ENCODE measurements at regions not wholly inside any gene's neighbourhood (a gene's known extent, or its start where the extent isn't known, plus 50 kb on each side); places are given as distances from the start of the nearest gene placed in this dataset.

DNA sequence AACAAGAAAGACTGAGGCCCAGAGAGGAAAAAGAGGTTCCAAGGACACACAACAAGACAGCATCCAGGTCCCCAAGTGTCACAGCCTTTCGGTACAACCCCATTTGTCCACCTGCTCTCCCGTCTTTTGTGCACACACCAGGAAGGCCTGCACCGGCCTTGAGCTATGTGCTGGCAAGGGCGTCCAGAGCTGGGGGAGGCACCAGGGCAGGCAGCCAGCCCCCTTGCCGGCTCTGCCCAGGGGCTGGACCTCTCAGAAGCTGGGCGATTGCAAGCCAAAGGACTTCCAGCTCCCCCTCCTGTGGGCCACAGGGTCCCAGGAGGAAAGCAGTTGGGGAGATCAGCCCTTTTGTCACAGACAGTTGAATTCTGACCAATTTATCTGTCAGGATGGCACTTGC lies 210.5 kb downstream of the MN1 start:
- Histone ChIP-seq H3K56ac (replicated peaks; ENCODE audit: insufficient read length, low read depth, low read length) (no peak overlapping the region), H3K4me1 (replicated peaks in 1 of 4; ENCODE audit: control insufficient read depth in 3 of 4, insufficient read depth in 4 of 4, low read length in 3 of 4) (no peaks in the 10 kb centered on the region), H3K4ac (replicated peaks; ENCODE audit: insufficient read length, low read depth, low read length) (no peak overlapping the region), H3K23ac (ENCODE audit: insufficient read length) (no peak overlapping the region), H2BK5ac (ENCODE audit: low read depth, low read length) (no peak overlapping the region), H3K27me3 (replicated peaks in 1 of 4; ENCODE audit: control insufficient read depth in 3 of 4, extremely low read depth in 1 of 4, insufficient read depth in 3 of 4, low read length in 3 of 4) (no peaks in the 10 kb centered on the region), H3K14ac (ENCODE audit: insufficient read length) (no peak overlapping the region), H3K4me3 (ENCODE audit: extremely low read depth in 1 of 4, insufficient read depth in 2 of 4, low read depth in 3 of 4, low read length in 4 of 4) (no peak overlapping the region), H3K79me1 (ENCODE audit: low read depth, low read length) (no peaks in the 10 kb centered on the region), H3K4me2 (ENCODE audit: insufficient read depth in 1 of 2, low read depth in 2 of 2, low read length in 2 of 2) (no peak overlapping the region), H2BK120ac (replicated peaks; ENCODE audit: low read depth, low read length) (no peak overlapping the region), H3K9ac (replicated peaks in 1 of 4; ENCODE audit: extremely low read depth in 1 of 4, low read depth in 3 of 4, low read length in 3 of 4) (no peak overlapping the region), H4K20me1 (replicated peaks in 1 of 2; ENCODE audit: control insufficient read depth in 1 of 2, insufficient read depth in 2 of 2, low read length in 2 of 2) (peaks cover 0 to 3% of the 10 kb centered on the region in 2 experiments), H4K5ac (ENCODE audit: insufficient read length, low read depth, low read length) (no peak overlapping the region), H3K23me2 (ENCODE audit: low read depth, low read length) (peaks cover 7% of the 10 kb centered on the region; the same call in 1 of the 2 replicates), H3K9me3 (ENCODE audit: insufficient read depth in 2 of 2, low read depth in 1 of 2, low read length in 1 of 2) (no peaks in the 10 kb centered on the region), H3K18ac (ENCODE audit: extremely low read depth, low read length) (no peak overlapping the region), H2BK20ac (ENCODE audit: low read length) (no peak overlapping the region), H2BK15ac (ENCODE audit: low read length) (no peak overlapping the region; the same call in 1 of the 2 replicates), H3K36me3 (ENCODE audit: control insufficient read depth in 2 of 4, insufficient read depth in 4 of 4, low read length in 3 of 4) (no peaks in the 10 kb centered on the region), H2BK12ac (ENCODE audit: low read depth, low read length) (no peak overlapping the region), H2AK5ac (ENCODE audit: low read depth, low read length) (no peak overlapping the region), H2AFZ (ENCODE audit: low read length) (no peak overlapping the region), H3K79me2 (ENCODE audit: control insufficient read depth in 1 of 2, insufficient read depth in 2 of 2, low read length in 2 of 2) (no peaks in the 10 kb centered on the region), H4K8ac (ENCODE audit: extremely low read depth, insufficient read depth, low read length) (no peak overlapping the region), H4K91ac (replicated peaks; ENCODE audit: insufficient read length, low read length) (no peak overlapping the region), H3K27ac (ENCODE audit: low read depth, low read length) (no peak overlapping the region; the same call in 1 of the 2 replicates)
- FAIRE-seq (no peak), DNase-seq (ENCODE audit: low read depth in 1 of 2, low spot score in 2 of 2) (no peak)
- ChIA-PET POLR2A (ENCODE audit: partially characterized antibody) (interaction anchor here (0.7 to 1.6 kb wide), 3 partner anchors 8 to 16 kb away, joined by 3 read pairs; no protein-coding TSS in a partner anchor), CTCF (ENCODE audit: partially characterized antibody) (interaction anchor here (0.9 to 1.9 kb wide), 7 partner anchors 9 to 232 kb away, joined by 3 to 5 read pairs (median 4); no protein-coding TSS in a partner anchor)
- WGBS, 2 experiments (ENCODE audit: extremely low coverage in 1 of 2, insufficient coverage in 1 of 2, insufficient read length in 1 of 2, insufficient replicate concordance in 2 of 2, low coverage in 1 of 2, low lambda C conversion rate in 2 of 2, missing lambda C conversion rate in 1 of 2): 72% methylated on average over 6 of the region's 6 CpGs; no CpG with 5 or more reads in 1 of the 2 experiments
- TF ChIP-seq NRF1 (IDR thresholded peaks at IDR 0.05; ENCODE audit: low read depth, low read length): no peak
- TF ChIP-seq HDAC6 (IDR thresholded peaks at IDR 0.05; ENCODE audit: low read depth, low read length): no peak
- TF ChIP-seq SIX5 (IDR thresholded peaks at IDR 0.05; ENCODE audit: low read depth, low read length): no peak
- no peak for TF ChIP-seq TCF12 (IDR thresholded peaks at IDR 0.05; ENCODE audit: low read depth, low read length)
- TF ChIP-seq FOSL1 (IDR thresholded peaks at IDR 0.05; ENCODE audit: insufficient read depth, low read depth, low read length): no peak
- TF ChIP-seq TAF7 (optimal IDR thresholded peaks at IDR 0.05; ENCODE audit: borderline replicate concordance, low read depth, low read length): no peak
- TF ChIP-seq TAF1 (IDR thresholded peaks at IDR 0.05; ENCODE audit: low read depth, low read length): no peak
- no peak for TF ChIP-seq SP4 (IDR thresholded peaks at IDR 0.05; ENCODE audit: low read length)
- TF ChIP-seq MAFK (IDR thresholded peaks at IDR 0.05; ENCODE audit: low read depth, low read length): no peak
- TF ChIP-seq CEBPB (IDR thresholded peaks at IDR 0.05; ENCODE audit: low read depth, low read length): no peak
- TF ChIP-seq SP2 (IDR thresholded peaks at IDR 0.05; ENCODE audit: low read length): no peak
- no peak for TF ChIP-seq BACH1 (IDR thresholded peaks at IDR 0.05; ENCODE audit: low read length)
- TF ChIP-seq RXRA (IDR thresholded peaks at IDR 0.05; ENCODE audit: insufficient read depth, low read depth, low read length): no peak
- no peak for TF ChIP-seq TEAD4 (IDR thresholded peaks at IDR 0.05; ENCODE audit: low read depth, low read length)
- TF ChIP-seq CTBP2 (IDR thresholded peaks at IDR 0.05; ENCODE audit: borderline replicate concordance, insufficient read depth, insufficient read length, low read length): no peak
- TF ChIP-seq SP1 (IDR thresholded peaks at IDR 0.05; ENCODE audit: low read depth, low read length): no peak
- no peak for TF ChIP-seq SUZ12 (IDR thresholded peaks at IDR 0.05; ENCODE audit: low read length)

All from H1 (cell line).